Suprapubic skin (tissue), 4 donors: ENCODE measurements at regions not wholly inside any gene's neighbourhood (a gene's known extent, or its start where the extent isn't known, plus 50 kb on each side); places are given as distances from the start of the nearest gene placed in this dataset.

Source experiments
- EP300 ChIP-seq: sonication (generic); formaldehyde crosslinking; IDR thresholded peaks from one replicate; pipeline ENCODE4 v1.6.1; 2017; ENCODE audit warnings: antibody characterized with exemption
- POLR2A ChIP-seq, 2 donors: fragments of 450-650 bp; IDR thresholded peaks; one replicate each; pipeline ENCODE4 v1.6.1; 2017; ENCODE audit warnings: antibody characterized with exemption in 2 of 2, mild to moderate bottlenecking in 2 of 2, moderate library complexity in 2 of 2
- POLR2AphosphoS5 ChIP-seq, 3 donors: sonication (generic); formaldehyde crosslinking; IDR thresholded peaks; one replicate each; pipeline ENCODE4 v1.6.1; 2017; ENCODE audit warnings: antibody characterized with exemption in 3 of 3

DNA sequence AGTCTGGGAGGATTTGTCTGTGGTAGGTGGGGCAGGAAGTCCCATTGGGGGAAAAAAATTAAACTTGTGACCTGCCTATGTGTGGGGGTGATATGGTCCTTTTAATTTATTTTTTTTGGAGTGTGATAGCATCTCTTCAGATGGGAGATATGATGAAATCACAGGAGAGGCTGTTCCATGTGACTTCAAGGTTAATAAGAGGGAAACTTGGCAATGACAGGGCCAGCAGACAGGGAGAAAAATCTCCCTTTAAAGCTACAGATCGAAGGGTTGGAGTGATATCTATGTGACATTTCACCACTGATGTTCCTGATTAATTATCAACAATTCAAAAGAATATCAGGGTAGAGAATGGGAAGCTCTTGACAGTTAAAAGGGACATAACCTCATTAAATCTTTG lies 886.9 kb downstream of the TUSC7 start:
- TF ChIP-seq POLR2A (IDR thresholded peaks at IDR 0.05) (no peak), EP300 (no peak), POLR2AphosphoS5 (IDR thresholded peaks at IDR 0.05) (no peak)
